Ammon's horn (tissue), 1 donor: ENCODE measurements at regions not wholly inside any gene's neighbourhood (a gene's known extent, or its start where the extent isn't known, plus 50 kb on each side); places are given as distances from the start of the nearest gene placed in this dataset.

ENCODE experiments used
- DNase-seq: peaks from one replicate; pipeline ENCODE4 v3.0.0-alpha.2; 2016; ENCODE audit warnings: low spot score

GRCh38 chr6:166751051-166751595 is 124.1 kb upstream of the RPS6KA2 start:
- DNase-seq: no peak

- no peak for DNase-seq
Measured at GRCh38 chr6:166750108-166750793, 123.2 kb upstream of the RPS6KA2 start.

GRCh38 chr6:166749666-166750065 is 122.6 kb upstream of the RPS6KA2 start:
- DNase-seq: no peak

- no peak for DNase-seq
Measured at GRCh38 chr6:166747644-166748595, 120.9 kb upstream of the RPS6KA2 start.

GRCh38 chr6:166745801-166746668 is 119.0 kb upstream of the RPS6KA2 start:
- DNase-seq: no peak

- DNase-seq: no peak
Measured at GRCh38 chr6:166744223-166745134, 117.4 kb upstream of the RPS6KA2 start.

GRCh38 chr6:166743406-166744222 is 116.6 kb upstream of the RPS6KA2 start:
- DNase-seq: no peak

- no peak for DNase-seq
Measured at GRCh38 chr6:166742981-166743380, 115.9 kb upstream of the RPS6KA2 start.

GRCh38 chr6:166739976-166740318 is 112.9 kb upstream of the RPS6KA2 start:
- no peak for DNase-seq

GRCh38 chr6:166739117-166739975 is 112.3 kb upstream of the RPS6KA2 start:
- no peak for DNase-seq

- no peak for DNase-seq
Measured at GRCh38 chr6:166738386-166739116, 111.5 kb upstream of the RPS6KA2 start.

- no peak for DNase-seq
Measured at GRCh38 chr6:166737261-166737660, 110.2 kb upstream of the RPS6KA2 start.

GRCh38 chr6:166736634-166737033 is 109.6 kb upstream of the RPS6KA2 start:
- DNase-seq: no peak

GRCh38 chr6:166733900-166734299 is 106.8 kb upstream of the RPS6KA2 start:
- no peak for DNase-seq

- no peak for DNase-seq
Measured at GRCh38 chr6:166729658-166730057, 102.6 kb upstream of the RPS6KA2 start.

GRCh38 chr6:166728884-166729530 is 102.0 kb upstream of the RPS6KA2 start:
- DNase-seq: no peak

GRCh38 chr6:166726201-166726600 is 99.2 kb upstream of the RPS6KA2 start:
- DNase-seq: no peak

- DNase-seq: no peak
Measured at GRCh38 chr6:166725571-166725970, 98.5 kb upstream of the RPS6KA2 start.
